ENCODE measurements at regions not wholly inside any gene's neighbourhood (a gene's known extent, or its start where the extent isn't known, plus 50 kb on each side); places are given as distances from the start of the nearest gene placed in this dataset.

GRCh38 chr6:14423330-14423729 lies 305.8 kb downstream of the CD83 start:
- in situ Hi-C loops (cut with HindIII; ENCODE audit: low sequenced_read_pairs) = no loop called here
- TF ChIP-seq CTCF (IDR thresholded peaks at IDR 0.05; ENCODE audit: low read depth, low read length) = no peak
- H3K4me3 ChIP-seq (ENCODE audit: low read depth, low read length) = no peak overlapping the region
- DNase-seq (ENCODE audit: low read depth, low spot score) = no peak

GRCh38 chr6:14423955-14424354 lies 306.4 kb downstream of the CD83 start:
- DNase-seq (ENCODE audit: low read depth, low spot score) = no peak
- H3K4me3 ChIP-seq (ENCODE audit: low read depth, low read length) = no peak overlapping the region
- no peak for TF ChIP-seq CTCF (IDR thresholded peaks at IDR 0.05; ENCODE audit: low read depth, low read length)
- in situ Hi-C loops (cut with HindIII; ENCODE audit: low sequenced_read_pairs) = no loop called here

GRCh38 chr6:14425805-14426204 lies 308.2 kb downstream of the CD83 start:
- H3K4me3 ChIP-seq (ENCODE audit: low read depth, low read length) = no peak overlapping the region
- in situ Hi-C loops (cut with HindIII; ENCODE audit: low sequenced_read_pairs) = no loop called here
- TF ChIP-seq CTCF (IDR thresholded peaks at IDR 0.05; ENCODE audit: low read depth, low read length) = no peak
- no peak for DNase-seq (ENCODE audit: low read depth, low spot score)

- no peak overlapping the region for H3K4me3 ChIP-seq (ENCODE audit: low read depth, low read length)
- no peak for TF ChIP-seq CTCF (IDR thresholded peaks at IDR 0.05; ENCODE audit: low read depth, low read length)
- no peak for DNase-seq (ENCODE audit: low read depth, low spot score)
- in situ Hi-C loops (cut with HindIII; ENCODE audit: low sequenced_read_pairs) = no loop called here
Measured at GRCh38 chr6:14426281-14426680, 308.7 kb downstream of the CD83 start.

- H3K4me3 ChIP-seq (ENCODE audit: low read depth, low read length) = no peak overlapping the region
- no peak for TF ChIP-seq CTCF (IDR thresholded peaks at IDR 0.05; ENCODE audit: low read depth, low read length)
- in situ Hi-C loops (cut with HindIII; ENCODE audit: low sequenced_read_pairs) = no loop called here
- DNase-seq (ENCODE audit: low read depth, low spot score) = no peak
Measured at GRCh38 chr6:14428269-14428668, 310.7 kb downstream of the CD83 start.

- DNase-seq (ENCODE audit: low read depth, low spot score) = no peak
- in situ Hi-C loops (cut with HindIII; ENCODE audit: low sequenced_read_pairs) = no loop called here
- TF ChIP-seq CTCF (IDR thresholded peaks at IDR 0.05; ENCODE audit: low read depth, low read length) = no peak
- no peak overlapping the region for H3K4me3 ChIP-seq (ENCODE audit: low read depth, low read length)
Measured at GRCh38 chr6:14429396-14429795, 311.8 kb downstream of the CD83 start.

GRCh38 chr6:14430218-14430617 lies 312.6 kb downstream of the CD83 start:
- in situ Hi-C loops (cut with HindIII; ENCODE audit: low sequenced_read_pairs) = no loop called here
- no peak overlapping the region for H3K4me3 ChIP-seq (ENCODE audit: low read depth, low read length)
- TF ChIP-seq CTCF (IDR thresholded peaks at IDR 0.05; ENCODE audit: low read depth, low read length) = no peak
- DNase-seq (ENCODE audit: low read depth, low spot score) = no peak

All from astrocyte of the spinal cord (primary cell).